GM12891 (cell line): ENCODE measurements at regions not wholly inside any gene's neighbourhood (a gene's known extent, or its start where the extent isn't known, plus 50 kb on each side); places are given as distances from the start of the nearest gene placed in this dataset.

Experiments used
- POLR2A ChIP-seq: IDR thresholded peaks from 2 replicates; pipeline ENCODE4 v1.6.1; 2011; ENCODE audit warnings: low read depth, low read length, control low read depth
- POLR2AphosphoS5 ChIP-seq: IDR thresholded peaks from 2 replicates; pipeline ENCODE4 v1.6.1; 2011; ENCODE audit warnings: low read depth, low read length, control low read depth
- SPI1 ChIP-seq: IDR thresholded peaks from 2 replicates; pipeline ENCODE4 v1.6.1; 2011; ENCODE audit warnings: low read depth, low read length, control low read depth
- TAF1 ChIP-seq: IDR thresholded peaks from 2 replicates; pipeline ENCODE4 v1.6.1; 2011; ENCODE audit warnings: low read depth, low read length, control low read depth

DNA sequence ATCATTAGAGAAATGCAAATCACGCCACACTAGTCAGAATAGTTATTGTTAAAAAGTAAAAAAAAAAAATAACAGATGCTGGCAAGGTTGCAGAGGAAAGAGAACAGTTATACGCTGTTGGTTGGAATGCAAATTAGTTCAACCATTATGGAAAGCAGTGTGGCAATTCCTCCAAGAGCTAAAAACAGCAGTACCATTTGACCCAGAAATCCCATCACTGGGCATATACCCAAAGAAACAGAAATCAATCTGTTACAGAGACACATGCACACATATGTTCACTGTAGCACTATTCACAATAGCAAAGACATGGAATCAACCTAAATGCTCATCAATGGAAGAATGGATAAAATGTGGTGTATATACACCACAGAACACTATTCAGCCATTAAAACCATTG, 388.7 kb upstream of the FMR1 start:
- TF ChIP-seq POLR2A: no peak
- no peak for TF ChIP-seq POLR2AphosphoS5
- TF ChIP-seq SPI1: no peak
- no peak for TF ChIP-seq TAF1
